GM11168 (cell line): ENCODE measurements at regions not wholly inside any gene's neighbourhood (a gene's known extent, or its start where the extent isn't known, plus 50 kb on each side); places are given as distances from the start of the nearest gene placed in this dataset.

Experiments used
- in situ Hi-C: fragments of 300-500 bp; cut with MboI; formaldehyde crosslinking; loops from one replicate; pipeline ENCODE4 v1.12.0; 2022; ENCODE audit warnings: low sequenced_read_pairs; ENCODE audit not compliant: unreplicated experiment

- in situ Hi-C loops: no loop called here
These were observed 2020.1 kb upstream of the PCDH20 start for GRCh38 chr13:63435667-63436324.

GRCh38 chr13:63433546-63434150 lies 2018.0 kb upstream of the PCDH20 start:
- in situ Hi-C loops: no loop called here

DNA sequence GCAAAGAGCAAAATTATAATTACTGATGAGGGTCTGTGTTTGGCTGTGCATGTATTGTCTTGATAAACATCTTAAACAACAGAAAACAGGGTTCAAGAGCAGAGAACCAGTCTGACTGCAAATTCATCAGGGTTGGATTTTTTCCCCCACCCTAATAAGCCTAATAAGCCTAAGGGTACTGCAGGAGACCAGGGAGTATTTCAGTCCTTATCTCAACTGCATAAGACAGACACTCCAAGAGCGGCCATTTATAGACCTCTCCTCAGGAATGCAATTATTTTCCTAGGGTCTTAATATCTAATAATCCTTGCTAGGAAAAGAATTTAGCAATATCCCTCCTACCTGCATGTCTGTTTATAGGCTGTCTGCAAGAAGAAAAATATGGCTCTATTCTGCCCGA lies 2011.5 kb upstream of the PCDH20 start:
- in situ Hi-C loops: no loop called here

DNA sequence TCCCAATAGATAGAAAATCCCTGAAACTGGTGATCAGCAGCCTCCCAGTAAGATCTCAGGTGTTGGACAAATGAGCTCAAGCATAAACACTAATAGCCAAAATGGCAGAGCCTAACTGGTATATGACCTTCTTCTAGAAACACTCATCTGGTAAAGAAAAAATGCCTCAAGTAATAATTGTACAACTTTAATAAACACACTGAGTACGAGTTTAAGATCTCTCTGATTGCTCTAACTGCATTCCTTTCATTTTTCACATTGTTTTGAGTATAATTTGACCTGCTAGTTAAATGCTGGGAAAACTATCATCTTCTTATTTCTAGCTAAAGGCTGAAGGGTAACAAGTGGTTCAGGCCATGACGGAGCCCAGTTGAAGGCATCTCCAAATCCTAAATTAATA lies 2009.5 kb upstream of the PCDH20 start:
- in situ Hi-C loops: no loop called here

GRCh38 chr13:63421123-63421522 lies 2005.5 kb upstream of the PCDH20 start:
- in situ Hi-C loops: no loop called here

DNA sequence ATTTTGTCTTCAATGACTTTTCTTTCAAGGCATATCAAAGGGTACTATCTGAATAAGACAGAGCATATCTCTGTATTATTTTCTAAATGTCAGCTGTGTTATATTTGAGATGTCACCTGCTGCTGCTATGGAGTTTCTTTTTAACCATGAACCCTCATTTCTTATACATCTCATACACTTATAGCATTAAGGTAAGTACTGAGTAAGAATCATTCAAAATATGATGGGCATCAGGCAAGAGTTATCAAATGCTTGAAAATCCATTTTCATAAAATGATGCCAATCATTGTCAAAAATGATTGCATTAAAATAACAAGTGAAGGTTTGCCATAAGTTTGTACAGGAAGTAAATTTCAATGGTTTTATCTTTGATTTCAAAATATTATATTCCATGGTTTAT lies 2005.0 kb upstream of the PCDH20 start:
- in situ Hi-C loops: no loop called here

DNA sequence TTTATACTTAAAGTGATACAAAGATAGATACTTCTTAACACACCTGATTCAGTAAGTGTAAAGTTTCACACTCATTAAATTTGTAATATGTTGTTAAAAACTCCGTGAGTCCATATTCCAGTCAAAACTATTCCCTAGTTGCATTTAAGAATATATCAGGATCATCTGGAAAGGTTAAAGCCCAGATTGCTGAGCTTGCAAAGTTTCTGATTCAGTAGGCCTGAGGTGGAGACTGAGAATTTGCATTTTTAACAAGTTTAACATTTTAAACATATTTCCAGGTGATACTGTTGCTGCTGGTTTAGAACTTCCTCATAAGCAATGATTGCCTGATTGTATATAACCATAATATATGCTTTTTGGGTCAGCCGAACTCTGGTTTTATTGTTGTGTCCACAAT lies 1998.6 kb upstream of the PCDH20 start:
- in situ Hi-C loops: no loop called here

GRCh38 chr13:63409791-63410351 lies 1994.2 kb upstream of the PCDH20 start:
- in situ Hi-C loops: no loop called here

DNA sequence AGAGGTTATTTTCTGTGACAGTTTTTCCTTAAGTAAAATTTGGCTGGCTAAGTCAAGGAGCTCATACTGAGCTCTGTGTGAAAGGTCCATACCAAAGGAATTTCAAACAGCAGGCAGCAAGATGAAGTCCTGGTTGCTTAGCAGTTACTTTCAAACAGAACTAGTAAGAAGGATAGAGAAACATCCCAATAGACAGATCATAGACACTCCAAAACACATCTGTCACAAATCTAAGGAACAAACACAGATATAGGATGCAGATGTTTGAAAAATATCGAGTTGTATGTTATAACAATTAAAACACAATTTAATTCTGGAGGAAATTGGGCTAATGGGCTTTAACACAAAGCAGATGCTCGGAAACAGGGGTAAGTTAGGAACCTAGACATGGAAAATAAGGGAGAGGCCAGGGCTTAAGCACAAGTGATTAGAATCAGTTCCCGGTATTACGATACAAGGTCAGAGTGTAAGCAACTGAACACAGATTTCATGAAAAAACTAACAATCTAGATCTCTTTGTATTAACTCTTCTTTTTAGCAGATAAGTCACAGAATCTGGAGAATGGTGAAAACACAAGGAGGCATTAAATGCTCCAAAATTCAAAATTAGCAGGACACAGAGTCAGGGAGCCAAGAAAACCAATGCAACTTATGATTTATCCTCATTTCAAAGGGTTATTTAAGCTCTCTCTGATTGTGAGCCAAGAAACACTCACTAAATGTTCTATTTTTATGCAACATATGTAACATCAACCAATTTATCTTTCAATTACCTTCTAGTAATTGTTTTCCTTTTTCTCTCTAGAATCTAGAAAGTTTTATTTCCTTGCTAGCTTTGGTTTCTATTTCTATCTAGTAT lies 1992.9 kb upstream of the PCDH20 start:
- in situ Hi-C loops: no loop called here

DNA sequence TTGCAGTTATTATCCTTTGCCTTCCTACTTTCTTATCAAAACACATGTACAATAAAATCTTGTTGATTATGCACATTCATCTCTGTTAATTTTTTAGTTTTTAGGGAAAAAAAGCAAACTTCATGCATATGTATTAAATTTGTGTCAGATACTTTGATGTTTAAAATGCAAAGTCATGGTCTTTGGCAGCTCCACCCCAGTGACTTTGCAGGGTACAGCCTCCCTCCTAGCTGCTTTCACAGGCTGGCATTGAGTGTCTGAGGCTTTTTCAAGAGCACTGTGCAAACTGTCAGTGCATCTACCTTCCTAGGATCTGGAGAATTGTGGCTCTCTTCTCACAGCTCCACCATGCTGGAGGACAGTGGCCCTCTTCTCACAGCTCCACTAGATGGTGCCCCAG lies 1988.1 kb upstream of the PCDH20 start:
- in situ Hi-C loops: no loop called here

DNA sequence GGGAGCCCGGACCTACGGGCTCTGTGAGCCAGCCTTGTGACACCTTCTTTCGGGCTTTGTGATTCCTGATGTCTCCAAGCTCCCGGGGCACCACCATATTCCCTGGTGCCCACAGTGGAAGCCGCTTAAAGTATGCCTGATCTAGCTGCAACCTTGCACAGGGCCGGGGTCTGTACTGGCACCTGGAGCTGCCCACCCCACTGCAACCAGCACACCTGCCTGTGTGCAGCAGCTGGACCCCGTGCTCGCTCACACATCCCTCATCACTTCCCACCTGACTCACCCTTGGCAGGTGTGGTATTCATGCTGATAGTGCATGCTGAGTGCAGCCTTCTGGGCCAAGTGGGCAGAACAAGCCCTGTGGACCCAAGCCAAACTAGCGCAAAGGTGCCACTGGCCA lies 1981.1 kb upstream of the PCDH20 start:
- in situ Hi-C loops: no loop called here

GRCh38 chr13:63393112-63393511 lies 1977.5 kb upstream of the PCDH20 start:
- in situ Hi-C loops: no loop called here

- in situ Hi-C loops: no loop called here
These were observed 1974.1 kb upstream of the PCDH20 start for GRCh38 chr13:63389756-63390155.

DNA sequence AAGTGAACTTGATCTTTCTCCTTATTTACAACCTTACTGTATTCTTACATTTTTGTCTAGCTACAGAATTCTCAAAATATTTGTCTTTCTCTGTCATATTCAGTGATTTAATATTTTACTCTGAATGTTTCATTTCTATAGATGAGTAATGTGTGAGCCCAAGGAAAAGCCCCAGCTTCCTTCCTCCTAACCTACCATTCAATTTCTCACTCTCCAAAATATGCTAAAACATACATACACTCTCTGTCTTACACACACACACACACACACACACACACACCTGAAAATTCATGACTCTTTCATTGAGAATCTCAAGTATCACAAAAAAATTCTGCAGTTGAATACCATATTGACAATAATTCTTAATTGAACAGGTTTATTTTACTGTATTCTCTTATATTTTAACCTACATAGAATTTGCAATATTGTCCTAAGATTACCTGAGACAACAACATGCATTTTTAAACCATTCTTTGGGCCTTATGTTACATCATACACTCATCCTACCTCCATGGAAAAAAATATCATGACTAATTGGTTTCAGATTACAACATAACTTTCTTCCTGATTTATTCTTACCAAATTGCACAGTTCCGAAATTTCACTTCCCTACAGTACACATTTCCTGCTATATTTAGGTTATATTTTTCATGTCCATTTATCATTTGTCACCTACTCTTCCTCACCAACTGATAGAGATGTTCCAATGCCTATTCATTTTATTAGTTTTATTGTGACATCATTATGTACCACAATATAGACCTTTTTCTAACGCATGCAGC lies 1965.6 kb upstream of the PCDH20 start:
- in situ Hi-C loops: no loop called here

GRCh38 chr13:63377986-63378385 lies 1962.3 kb upstream of the PCDH20 start:
- in situ Hi-C loops: no loop called here

- in situ Hi-C loops: no loop called here
These were observed 1954.5 kb upstream of the PCDH20 start for GRCh38 chr13:63370101-63370500.

GRCh38 chr13:63367522-63368198 lies 1952.0 kb upstream of the PCDH20 start:
- in situ Hi-C loops: no loop called here

DNA sequence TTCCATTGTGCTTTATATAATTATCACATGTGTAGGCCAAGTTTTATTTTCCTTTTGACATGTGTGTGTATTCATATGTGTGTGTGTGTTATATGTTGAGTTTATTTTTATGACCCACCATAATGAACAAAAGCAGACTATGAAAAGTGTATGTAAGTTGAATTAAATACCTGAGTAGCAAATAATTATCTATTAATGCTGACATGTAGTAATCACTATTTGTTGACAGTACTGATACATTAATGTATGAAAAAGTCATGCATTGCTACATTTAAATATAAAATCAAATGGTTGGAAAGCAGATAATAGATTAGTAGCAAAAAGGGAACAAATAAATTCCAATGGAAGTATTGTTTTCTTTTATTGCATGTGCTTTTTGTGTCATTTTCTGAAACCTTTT lies 1948.5 kb upstream of the PCDH20 start:
- in situ Hi-C loops: no loop called here

- in situ Hi-C loops: no loop called here
These were observed 1935.9 kb upstream of the PCDH20 start for GRCh38 chr13:63351533-63351932.

GRCh38 chr13:63351081-63351480 lies 1935.4 kb upstream of the PCDH20 start:
- in situ Hi-C loops: no loop called here
